ENCODE measurements at regions not wholly inside any gene's neighbourhood (a gene's known extent, or its start where the extent isn't known, plus 50 kb on each side); places are given as distances from the start of the nearest gene placed in this dataset.

DNA sequence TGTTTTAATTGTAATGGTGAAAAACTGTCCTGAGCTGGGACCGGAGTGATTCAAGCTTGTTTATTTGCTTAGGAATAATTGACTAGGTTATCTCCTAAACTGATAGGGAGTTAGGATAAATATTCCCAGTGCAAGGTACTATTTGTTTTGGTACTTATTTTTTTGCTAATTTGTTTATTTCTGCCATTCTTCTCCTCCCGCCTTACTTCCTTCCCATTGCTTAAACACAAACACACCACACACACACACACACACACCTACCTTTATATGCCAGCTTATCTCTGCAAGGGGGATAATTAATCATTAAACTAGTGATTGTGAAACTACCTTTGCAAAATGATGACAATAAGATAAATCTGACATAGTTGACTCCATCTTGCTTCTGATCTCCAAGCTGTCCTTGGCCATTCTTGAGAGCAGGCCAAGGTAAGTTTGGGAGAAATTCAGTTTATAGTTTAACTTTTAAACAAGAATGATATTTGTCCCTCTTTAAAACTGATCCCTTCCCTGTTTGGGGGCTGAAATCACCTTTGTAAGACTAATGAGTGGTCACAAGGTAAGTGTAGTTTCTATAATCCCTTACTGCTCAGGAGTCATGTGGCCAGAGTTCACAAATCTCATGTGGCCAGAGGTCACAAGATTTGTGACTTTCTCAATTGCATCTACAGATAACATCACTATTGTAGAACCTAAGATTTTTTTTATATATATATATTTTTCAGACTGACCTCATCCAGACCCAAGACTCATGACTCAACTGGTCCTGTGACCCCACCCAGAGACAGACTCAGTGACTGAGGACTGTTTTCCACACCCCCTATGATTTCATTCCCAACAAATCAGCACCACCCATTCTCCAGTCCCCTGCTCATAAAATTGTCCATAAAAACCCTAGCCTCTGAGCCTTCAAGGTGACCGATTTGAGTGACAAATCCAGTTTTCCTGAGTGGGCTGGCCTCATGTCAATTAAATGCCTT is 83.1 kb upstream of the LRRTM4 start:
- no peak for ATAC-seq (ENCODE audit: insufficient read depth, low read depth)
- no peak overlapping the region for H3K27ac ChIP-seq (ENCODE audit: low read length)

DNA sequence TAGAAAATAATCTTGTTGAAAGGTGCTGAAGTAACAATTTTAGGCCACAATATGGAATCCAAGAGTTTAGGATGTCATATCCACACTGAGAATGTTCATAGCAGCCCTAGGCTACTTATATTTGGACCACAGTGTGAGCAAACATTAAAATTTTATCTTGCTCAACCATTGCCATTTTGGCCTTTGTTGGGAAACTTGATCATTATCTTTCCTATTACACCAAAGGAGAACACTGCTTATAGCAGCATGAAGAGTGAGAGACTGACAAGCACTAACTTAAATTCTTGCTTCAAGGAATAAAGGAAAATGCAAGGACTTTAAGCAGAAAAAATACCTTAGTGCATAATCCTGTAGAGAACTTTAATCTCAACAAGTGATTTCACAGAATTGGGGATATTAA is 86.3 kb upstream of the LRRTM4 start:
- no peak for ATAC-seq (ENCODE audit: insufficient read depth, low read depth)
- no peak overlapping the region for H3K4me2 ChIP-seq (ENCODE audit: insufficient read depth, low read length)
- TF ChIP-seq, protein P1, sequence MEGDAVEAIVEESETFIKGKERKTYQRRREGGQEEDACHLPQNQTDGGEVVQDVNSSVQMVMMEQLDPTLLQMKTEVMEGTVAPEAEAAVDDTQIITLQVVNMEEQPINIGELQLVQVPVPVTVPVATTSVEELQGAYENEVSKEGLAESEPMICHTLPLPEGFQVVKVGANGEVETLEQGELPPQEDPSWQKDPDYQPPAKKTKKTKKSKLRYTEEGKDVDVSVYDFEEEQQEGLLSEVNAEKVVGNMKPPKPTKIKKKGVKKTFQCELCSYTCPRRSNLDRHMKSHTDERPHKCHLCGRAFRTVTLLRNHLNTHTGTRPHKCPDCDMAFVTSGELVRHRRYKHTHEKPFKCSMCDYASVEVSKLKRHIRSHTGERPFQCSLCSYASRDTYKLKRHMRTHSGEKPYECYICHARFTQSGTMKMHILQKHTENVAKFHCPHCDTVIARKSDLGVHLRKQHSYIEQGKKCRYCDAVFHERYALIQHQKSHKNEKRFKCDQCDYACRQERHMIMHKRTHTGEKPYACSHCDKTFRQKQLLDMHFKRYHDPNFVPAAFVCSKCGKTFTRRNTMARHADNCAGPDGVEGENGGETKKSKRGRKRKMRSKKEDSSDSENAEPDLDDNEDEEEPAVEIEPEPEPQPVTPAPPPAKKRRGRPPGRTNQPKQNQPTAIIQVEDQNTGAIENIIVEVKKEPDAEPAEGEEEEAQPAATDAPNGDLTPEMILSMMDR (IDR thresholded peaks at IDR 0.05; ENCODE audit: borderline replicate concordance, extremely low read depth, low read length, poor library complexity, severe bottlenecking) = no peak
- TF ChIP-seq EZH2 (IDR thresholded peaks at IDR 0.05; ENCODE audit: borderline replicate concordance, low read depth, low read length, severe bottlenecking) = no peak
- no peaks in the 10 kb centered on the region for H4K20me1 ChIP-seq (ENCODE audit: insufficient read depth, low read length)
- H3K9ac ChIP-seq (ENCODE audit: low read depth, low read length) = no peak overlapping the region
- H3K27me3 ChIP-seq (ENCODE audit: insufficient read depth, low read length, poor library complexity) = no peaks in the 10 kb centered on the region
- no peak overlapping the region for H2AFZ ChIP-seq (ENCODE audit: low read depth, low read length)
- H3K4me3 ChIP-seq (ENCODE audit: low read depth in 1 of 2, low read length in 2 of 2) = no peak overlapping the region
- H3K9me3 ChIP-seq (ENCODE audit: insufficient read depth, low read length, severe bottlenecking) = no peaks in the 10 kb centered on the region
- no peaks in the 10 kb centered on the region for H3K36me3 ChIP-seq (ENCODE audit: insufficient read depth, low read length)
- no peak for DNase-seq
- no peaks in the 10 kb centered on the region for H3K4me1 ChIP-seq (ENCODE audit: insufficient read depth, low read length)
- H3K79me2 ChIP-seq (ENCODE audit: insufficient read depth, low read length) = no peaks in the 10 kb centered on the region
- H3K27ac ChIP-seq (ENCODE audit: low read length) = no peak overlapping the region

More for the DNA sequence above, 83.1 kb upstream of the LRRTM4 start:
- DNase-seq = no peak
- H3K4me3 ChIP-seq (ENCODE audit: low read depth in 1 of 2, low read length in 2 of 2) = no peak overlapping the region
- no peaks in the 10 kb centered on the region for H3K4me1 ChIP-seq (ENCODE audit: insufficient read depth, low read length)
- no peaks in the 10 kb centered on the region for H3K79me2 ChIP-seq (ENCODE audit: insufficient read depth, low read length)
- TF ChIP-seq, protein P1 (IDR thresholded peaks at IDR 0.05; ENCODE audit: borderline replicate concordance, extremely low read depth, low read length, poor library complexity, severe bottlenecking) = no peak
- TF ChIP-seq EZH2 (IDR thresholded peaks at IDR 0.05; ENCODE audit: borderline replicate concordance, low read depth, low read length, severe bottlenecking) = no peak
- no peak overlapping the region for H2AFZ ChIP-seq (ENCODE audit: low read depth, low read length)
- H3K9ac ChIP-seq (ENCODE audit: low read depth, low read length) = no peak overlapping the region
- H4K20me1 ChIP-seq (ENCODE audit: insufficient read depth, low read length) = no peaks in the 10 kb centered on the region
- H3K4me2 ChIP-seq (ENCODE audit: insufficient read depth, low read length) = no peak overlapping the region
- no peaks in the 10 kb centered on the region for H3K27me3 ChIP-seq (ENCODE audit: insufficient read depth, low read length, poor library complexity)
- no peaks in the 10 kb centered on the region for H3K36me3 ChIP-seq (ENCODE audit: insufficient read depth, low read length)
- H3K9me3 ChIP-seq (ENCODE audit: insufficient read depth, low read length, severe bottlenecking) = no peaks in the 10 kb centered on the region

DNA sequence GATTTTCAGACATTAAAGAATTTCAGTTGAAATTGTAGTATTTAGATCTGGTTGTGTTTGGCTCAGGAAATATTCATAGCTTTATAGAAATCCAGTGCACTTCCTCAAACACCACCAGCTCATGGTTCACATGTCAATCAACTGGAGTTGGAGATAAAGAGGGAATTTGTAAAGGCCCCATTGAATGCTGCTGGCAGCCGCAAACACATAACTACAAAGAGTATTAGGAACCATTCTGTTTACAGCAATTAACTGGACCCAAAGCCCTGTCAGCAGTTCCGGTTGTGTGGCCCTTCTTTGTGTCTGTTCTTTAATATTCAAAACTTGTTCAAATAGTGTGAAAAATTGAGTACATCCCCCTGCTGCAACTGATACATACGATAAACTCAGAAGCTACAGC is 107.4 kb upstream of the LRRTM4 start:
- no peak for DNase-seq

GRCh38 chr2:77631007-77631406 is 108.8 kb upstream of the LRRTM4 start:
- Histone ChIP-seq H3K4me1 (ENCODE audit: insufficient read depth, low read length) (no peaks in the 10 kb centered on the region), H4K20me1 (ENCODE audit: insufficient read depth, low read length) (no peaks in the 10 kb centered on the region), H3K36me3 (ENCODE audit: insufficient read depth, low read length) (no peaks in the 10 kb centered on the region), H3K9me3 (ENCODE audit: insufficient read depth, low read length, severe bottlenecking) (no peaks in the 10 kb centered on the region), H3K4me3 (ENCODE audit: low read depth in 1 of 2, low read length in 2 of 2) (no peak overlapping the region), H3K9ac (ENCODE audit: low read depth, low read length) (no peak overlapping the region), H3K27me3 (ENCODE audit: insufficient read depth, low read length, poor library complexity) (no peaks in the 10 kb centered on the region), H3K79me2 (ENCODE audit: insufficient read depth, low read length) (no peaks in the 10 kb centered on the region), H3K27ac (ENCODE audit: low read length) (no peak overlapping the region), H2AFZ (ENCODE audit: low read depth, low read length) (no peak overlapping the region), H3K4me2 (ENCODE audit: insufficient read depth, low read length) (no peak overlapping the region)
- DNase-seq = no peak
- ATAC-seq (ENCODE audit: insufficient read depth, low read depth) = no peak
- no peak for TF ChIP-seq EZH2 (IDR thresholded peaks at IDR 0.05; ENCODE audit: borderline replicate concordance, low read depth, low read length, severe bottlenecking)
- TF ChIP-seq, protein P1 (IDR thresholded peaks at IDR 0.05; ENCODE audit: borderline replicate concordance, extremely low read depth, low read length, poor library complexity, severe bottlenecking) = no peak

More for the DNA sequence above, 107.4 kb upstream of the LRRTM4 start:
- H3K4me3 ChIP-seq (ENCODE audit: low read depth in 1 of 2, low read length in 2 of 2) = no peak overlapping the region
- no peaks in the 10 kb centered on the region for H3K36me3 ChIP-seq (ENCODE audit: insufficient read depth, low read length)
- no peak overlapping the region for H3K4me2 ChIP-seq (ENCODE audit: insufficient read depth, low read length)
- H3K9me3 ChIP-seq (ENCODE audit: insufficient read depth, low read length, severe bottlenecking) = no peaks in the 10 kb centered on the region
- H3K4me1 ChIP-seq (ENCODE audit: insufficient read depth, low read length) = no peaks in the 10 kb centered on the region
- no peak for TF ChIP-seq EZH2 (IDR thresholded peaks at IDR 0.05; ENCODE audit: borderline replicate concordance, low read depth, low read length, severe bottlenecking)
- H2AFZ ChIP-seq (ENCODE audit: low read depth, low read length) = no peak overlapping the region
- no peak overlapping the region for H3K27ac ChIP-seq (ENCODE audit: low read length)
- no peaks in the 10 kb centered on the region for H3K79me2 ChIP-seq (ENCODE audit: insufficient read depth, low read length)
- H4K20me1 ChIP-seq (ENCODE audit: insufficient read depth, low read length) = no peaks in the 10 kb centered on the region
- no peak overlapping the region for H3K9ac ChIP-seq (ENCODE audit: low read depth, low read length)
- no peak for ATAC-seq (ENCODE audit: insufficient read depth, low read depth)
- H3K27me3 ChIP-seq (ENCODE audit: insufficient read depth, low read length, poor library complexity) = no peaks in the 10 kb centered on the region

Measured in DND-41 (cell line).